HG03432 (cell line): ENCODE measurements at regions not wholly inside any gene's neighbourhood (a gene's known extent, or its start where the extent isn't known, plus 50 kb on each side); places are given as distances from the start of the nearest gene placed in this dataset.
"Not testable (repeated sequence)": the region's sequence is repeated elsewhere in the genome, so short reads cannot be mapped to it uniquely, and the experiment has no call there.

ENCODE experiments used
- ATAC-seq: cut with Tn5 transposase; IDR thresholded peaks from one replicate; pipeline ENCODE4 v1.9.1; 2021; ENCODE audit warnings: mild to moderate bottlenecking, moderate library complexity; ENCODE audit not compliant: unreplicated experiment

GRCh38 chr9:80797101-80797829 lies 892.1 kb downstream of the TLE1 start:
- ATAC-seq, result no peak

GRCh38 chr9:80796632-80797031 lies 892.7 kb downstream of the TLE1 start:
- ATAC-seq, result no peak

- no peak for ATAC-seq
Observed at GRCh38 chr9:80794197-80794596, 895.1 kb downstream of the TLE1 start.

GRCh38 chr9:80793706-80794105 lies 895.6 kb downstream of the TLE1 start:
- no peak for ATAC-seq

GRCh38 chr9:80792726-80793125 lies 896.6 kb downstream of the TLE1 start:
- ATAC-seq, result no peak

GRCh38 chr9:80791836-80792235 lies 897.5 kb downstream of the TLE1 start:
- ATAC-seq, result no peak

- no peak for ATAC-seq
Observed at GRCh38 chr9:80790764-80791163, 898.6 kb downstream of the TLE1 start.

GRCh38 chr9:80789831-80790230 lies 899.5 kb downstream of the TLE1 start:
- ATAC-seq, result no peak

GRCh38 chr9:80787636-80788035 lies 901.7 kb downstream of the TLE1 start:
- ATAC-seq, result no peak

GRCh38 chr9:80784647-80785046 lies 904.7 kb downstream of the TLE1 start:
- no peak for ATAC-seq

GRCh38 chr9:80775971-80776370 lies 913.4 kb downstream of the TLE1 start:
- ATAC-seq, result no peak

GRCh38 chr9:80775530-80775929 lies 913.8 kb downstream of the TLE1 start:
- no peak for ATAC-seq

GRCh38 chr9:80771555-80772347 lies 917.6 kb downstream of the TLE1 start:
- no peak for ATAC-seq

- ATAC-seq, result no peak
Observed at GRCh38 chr9:80763536-80763935, 925.8 kb downstream of the TLE1 start.

GRCh38 chr9:80755586-80755985 lies 933.8 kb downstream of the TLE1 start:
- no peak for ATAC-seq

GRCh38 chr9:80747056-80747455 lies 942.3 kb downstream of the TLE1 start:
- ATAC-seq, result not testable (repeated sequence)

GRCh38 chr9:80732506-80732905 lies 956.8 kb downstream of the TLE1 start:
- no peak for ATAC-seq

GRCh38 chr9:80720579-80720978 lies 968.8 kb downstream of the TLE1 start:
- ATAC-seq, result no peak

GRCh38 chr9:80707120-80707519 lies 982.2 kb downstream of the TLE1 start:
- no peak for ATAC-seq

GRCh38 chr9:80701061-80701460 lies 988.3 kb downstream of the TLE1 start:
- ATAC-seq, result no peak

GRCh38 chr9:80699511-80699998 lies 989.8 kb downstream of the TLE1 start:
- no peak for ATAC-seq

- no peak for ATAC-seq
Observed at GRCh38 chr9:80698725-80699410, 990.5 kb downstream of the TLE1 start.
